ENCODE measurements at regions not wholly inside any gene's neighbourhood (a gene's known extent, or its start where the extent isn't known, plus 50 kb on each side); places are given as distances from the start of the nearest gene placed in this dataset.

DNA sequence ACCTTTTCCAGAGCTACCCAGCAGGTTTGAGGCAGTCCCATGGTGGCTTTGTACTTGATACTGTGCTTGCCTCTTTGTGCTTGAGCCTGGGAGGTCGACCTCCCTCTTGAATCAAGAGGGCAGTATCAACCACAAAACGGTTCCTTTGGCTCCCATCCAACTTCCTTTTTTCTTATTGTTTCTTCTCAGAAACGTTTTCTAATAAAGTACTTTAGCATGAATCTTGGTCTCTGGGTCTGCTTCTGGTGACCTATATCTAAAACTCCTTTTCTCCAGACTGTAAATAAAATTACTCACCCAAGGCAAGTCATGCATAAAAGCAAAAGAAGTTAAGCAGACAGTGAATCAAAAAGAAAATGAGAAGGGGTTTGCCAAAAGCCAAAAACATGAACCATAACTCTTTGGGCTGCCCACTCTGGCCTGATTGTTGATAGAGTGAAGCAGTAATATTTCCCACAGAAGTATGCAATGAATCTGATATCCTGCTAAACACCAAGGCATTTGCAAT, 112.2 kb upstream of the SLC4A7 start:
- TF ChIP-seq CTCF (IDR thresholded peaks at IDR 0.05; ENCODE audit: low read length) (no peak), EZH2 (optimal IDR thresholded peaks at IDR 0.05; ENCODE audit: low read depth, low read length) (no peak)

Measured in MM.1S (cell line).